PC-3 (cell line): ENCODE measurements at regions not wholly inside any gene's neighbourhood (a gene's known extent, or its start where the extent isn't known, plus 50 kb on each side); places are given as distances from the start of the nearest gene placed in this dataset.

Source experiments
- CTCF ChIP-seq: fragments of 300-600 bp; sonication (generic); conservative IDR thresholded peaks from 2 replicates; pipeline ENCODE4 v1.5.1; 2017; ENCODE audit warnings: antibody characterized with exemption, low read depth, mild to moderate bottlenecking, low read length
- EZH2 ChIP-seq: fragments of 300-600 bp; sonication (generic); IDR thresholded peaks from one replicate; pipeline ENCODE4 v1.6.1; 2017; ENCODE audit warnings: antibody characterized with exemption, mild to moderate bottlenecking, low read length; ENCODE audit not compliant: unreplicated experiment
- EZH2phosphoT487 ChIP-seq: fragments of 300-600 bp; sonication (generic); IDR thresholded peaks from 2 replicates; pipeline ENCODE4 v1.6.1; 2018; ENCODE audit warnings: mild to moderate bottlenecking, antibody characterized with exemption, low read length, borderline replicate concordance

GRCh38 chr2:107215401-107216350 lies 329.7 kb upstream of the ST6GAL2 start:
- TF ChIP-seq CTCF (no peak), EZH2phosphoT487 (no peak), EZH2 (no peak)
